GM19397 (cell line): ENCODE measurements at regions not wholly inside any gene's neighbourhood (a gene's known extent, or its start where the extent isn't known, plus 50 kb on each side); places are given as distances from the start of the nearest gene placed in this dataset.

Experiments used
- ATAC-seq: cut with Tn5 transposase; IDR thresholded peaks from one replicate; pipeline ENCODE4 v1.9.1; 2021; ENCODE audit warnings: mild to moderate bottlenecking, moderate library complexity; ENCODE audit not compliant: unreplicated experiment

- ATAC-seq, result no peak
These were observed 154.4 kb downstream of the TLR4 start for GRCh38 chr9:117858561-117858960.

- ATAC-seq, result no peak
These were observed 156.6 kb downstream of the TLR4 start for GRCh38 chr9:117860849-117861248.

GRCh38 chr9:117864385-117865057, 160.3 kb downstream of the TLR4 start:
- no peak for ATAC-seq

GRCh38 chr9:117868594-117868993, 164.4 kb downstream of the TLR4 start:
- ATAC-seq, result no peak

- ATAC-seq, result no peak
These were observed 165.1 kb downstream of the TLR4 start for GRCh38 chr9:117869287-117869686.

DNA sequence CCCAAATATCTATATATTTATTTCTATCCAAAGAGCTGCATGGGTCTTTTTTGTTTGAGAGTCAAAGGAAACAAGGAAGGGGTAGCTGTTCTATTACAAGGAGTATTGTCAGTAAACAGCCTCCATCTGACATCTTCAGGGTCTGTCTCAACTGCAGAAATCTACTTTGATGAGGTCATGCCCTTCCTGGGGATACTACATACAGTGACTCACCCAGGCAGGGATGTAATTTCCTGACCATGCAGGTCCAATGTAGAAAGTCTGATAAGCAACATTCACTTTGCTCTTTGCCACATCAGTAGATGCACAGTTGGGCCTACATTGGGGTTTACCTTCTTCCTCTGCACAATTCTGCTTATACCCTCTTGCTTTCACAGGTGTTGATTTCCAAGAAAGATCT, 165.5 kb downstream of the TLR4 start:
- no peak for ATAC-seq

GRCh38 chr9:117873664-117874063, 169.5 kb downstream of the TLR4 start:
- ATAC-seq, result no peak

DNA sequence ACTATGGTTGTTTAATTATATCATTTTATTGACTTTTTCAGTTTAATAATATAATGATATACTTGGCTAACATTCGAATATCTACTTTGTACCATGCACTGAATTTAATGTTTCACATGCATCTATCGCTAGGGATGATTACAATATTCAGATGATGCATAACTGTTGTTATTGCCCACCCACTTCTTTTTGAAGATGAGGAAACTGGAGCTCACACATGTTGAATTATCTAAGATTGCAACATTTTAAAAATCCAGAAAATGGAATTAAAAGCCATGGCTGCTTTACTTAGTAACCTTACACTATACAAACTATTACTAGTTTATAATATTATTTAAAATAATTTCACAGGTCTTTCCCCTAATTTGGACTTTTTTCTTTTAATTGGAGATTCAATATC, 171.7 kb downstream of the TLR4 start:
- ATAC-seq, result no peak

GRCh38 chr9:117882171-117882570, 178.0 kb downstream of the TLR4 start:
- no peak for ATAC-seq

- ATAC-seq, result no peak
These were observed 182.4 kb downstream of the TLR4 start for GRCh38 chr9:117886616-117887015.

DNA sequence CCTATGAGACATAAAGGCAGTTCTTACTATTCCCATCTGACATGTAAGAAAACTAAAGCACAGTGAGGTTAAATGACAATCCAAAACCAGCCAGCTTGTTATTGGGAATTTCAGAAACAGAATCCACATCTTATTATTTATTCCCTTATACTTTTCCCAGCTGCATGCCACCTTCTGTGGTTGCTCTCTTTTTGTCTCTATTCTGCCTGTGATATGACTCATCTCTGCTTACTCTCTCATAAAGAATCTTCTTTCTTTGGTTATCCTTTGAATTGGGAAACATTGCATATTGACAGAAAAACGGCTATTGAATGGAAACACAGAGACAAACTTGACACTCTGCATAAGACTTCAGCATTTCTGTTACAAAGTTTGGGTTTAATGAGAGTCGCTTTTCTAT, 183.2 kb downstream of the TLR4 start:
- no peak for ATAC-seq

- ATAC-seq, result no peak
These were observed 183.7 kb downstream of the TLR4 start for GRCh38 chr9:117887941-117888340.

- no peak for ATAC-seq
These were observed 199.2 kb downstream of the TLR4 start for GRCh38 chr9:117903453-117903852.

- ATAC-seq, result no peak
These were observed 202.6 kb downstream of the TLR4 start for GRCh38 chr9:117906763-117907162.

DNA sequence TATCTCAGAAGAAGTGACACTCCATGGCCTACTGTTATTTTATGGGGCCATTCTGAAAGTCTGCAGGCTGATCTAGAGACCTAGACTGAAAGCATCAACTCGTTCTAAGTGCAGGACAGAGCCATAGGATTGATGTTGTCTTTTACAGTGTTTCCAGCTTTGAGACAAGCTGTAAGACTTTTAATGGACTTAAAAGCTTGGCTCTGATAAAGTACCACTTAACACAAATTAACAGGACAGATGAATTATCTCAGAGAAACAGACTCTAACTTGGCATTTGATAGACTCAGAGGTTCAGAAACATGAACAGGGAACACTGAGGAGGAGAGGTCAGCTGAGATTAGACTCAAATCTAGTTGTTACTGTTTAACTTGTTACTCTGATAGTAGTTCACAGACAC, 203.2 kb downstream of the TLR4 start:
- ATAC-seq, result no peak

DNA sequence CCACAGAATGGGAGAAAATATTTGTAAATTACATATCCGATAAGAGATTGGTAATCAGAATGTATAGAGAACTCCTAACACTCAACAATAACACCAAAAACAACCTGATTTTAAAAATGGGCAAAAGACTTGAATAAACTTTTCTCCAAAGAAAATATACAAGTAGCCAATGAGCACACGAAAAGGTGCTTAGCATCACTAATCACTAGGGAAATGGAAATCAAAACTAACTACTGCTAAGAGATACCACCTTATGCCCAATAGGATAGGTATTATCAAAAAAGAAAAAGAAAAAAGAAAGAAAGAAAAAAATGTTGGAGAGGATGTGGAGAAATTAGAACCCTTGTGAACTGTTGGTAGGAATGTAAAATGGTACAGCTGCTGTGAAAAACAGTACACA, 212.1 kb downstream of the TLR4 start:
- ATAC-seq, result no peak

DNA sequence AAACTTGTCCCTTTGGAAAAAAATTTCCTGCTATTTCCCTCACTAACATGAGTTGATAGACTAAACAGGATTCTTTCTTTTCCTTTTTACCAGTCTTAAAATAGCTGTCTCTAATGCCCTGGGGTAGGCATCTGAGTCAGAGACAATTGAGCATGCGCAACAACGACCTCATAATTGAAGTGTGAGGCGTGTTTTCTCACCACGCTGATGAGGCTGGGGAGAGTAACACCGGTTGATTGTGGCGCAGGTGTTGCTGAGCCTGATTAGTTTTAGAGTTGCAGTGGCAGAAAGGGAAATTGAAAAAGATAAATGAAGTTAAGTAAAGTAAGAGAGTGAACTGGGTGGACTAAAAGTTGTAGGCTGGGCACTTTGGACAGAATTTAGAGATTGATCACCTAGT, 213.7 kb downstream of the TLR4 start:
- no peak for ATAC-seq

DNA sequence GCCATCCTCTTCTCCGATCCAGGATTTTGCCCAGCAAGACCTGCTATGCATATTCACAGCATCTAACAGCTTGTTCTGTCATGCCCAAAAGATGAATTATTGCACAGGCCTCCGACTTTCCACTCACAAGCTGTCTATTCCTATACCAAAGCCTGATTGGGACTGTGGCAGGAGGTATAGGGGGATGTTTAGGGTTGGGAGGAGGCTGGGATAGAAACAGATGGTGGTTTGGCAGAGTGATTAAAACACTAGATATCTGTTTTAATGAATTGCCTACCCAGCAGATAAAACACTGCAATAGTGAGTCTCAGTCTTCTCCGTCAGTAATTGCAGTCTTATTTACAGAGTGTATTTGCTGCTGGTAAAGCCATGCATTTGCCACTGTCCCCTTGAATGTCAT, 215.3 kb downstream of the TLR4 start:
- ATAC-seq, result no peak

- no peak for ATAC-seq
These were observed 221.9 kb downstream of the TLR4 start for GRCh38 chr9:117926031-117926658.

DNA sequence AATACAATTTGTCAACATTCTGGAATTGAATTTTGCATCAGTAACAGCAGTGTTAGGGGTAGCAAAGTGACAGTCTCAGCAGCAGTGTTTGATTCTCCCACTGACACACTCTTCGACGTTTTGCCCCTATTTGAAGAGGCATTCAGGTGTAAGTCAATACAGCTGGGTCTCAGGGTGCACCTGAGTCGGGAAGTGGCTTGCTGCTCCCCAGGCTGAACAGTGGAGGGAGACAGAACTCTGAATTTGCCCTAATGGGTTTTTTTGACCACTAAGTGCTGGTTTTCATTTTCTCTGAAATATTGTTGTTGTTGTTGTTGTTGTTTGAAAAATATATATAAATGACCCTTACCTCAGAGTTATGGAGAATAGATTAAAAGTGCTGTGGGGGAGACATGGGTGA, 223.2 kb downstream of the TLR4 start:
- no peak for ATAC-seq

- no peak for ATAC-seq
These were observed 225.7 kb downstream of the TLR4 start for GRCh38 chr9:117929868-117930267.

- no peak for ATAC-seq
These were observed 228.4 kb downstream of the TLR4 start for GRCh38 chr9:117932585-117932984.
